ENCODE measurements at regions not wholly inside any gene's neighbourhood (a gene's known extent, or its start where the extent isn't known, plus 50 kb on each side); places are given as distances from the start of the nearest gene placed in this dataset.

DNA sequence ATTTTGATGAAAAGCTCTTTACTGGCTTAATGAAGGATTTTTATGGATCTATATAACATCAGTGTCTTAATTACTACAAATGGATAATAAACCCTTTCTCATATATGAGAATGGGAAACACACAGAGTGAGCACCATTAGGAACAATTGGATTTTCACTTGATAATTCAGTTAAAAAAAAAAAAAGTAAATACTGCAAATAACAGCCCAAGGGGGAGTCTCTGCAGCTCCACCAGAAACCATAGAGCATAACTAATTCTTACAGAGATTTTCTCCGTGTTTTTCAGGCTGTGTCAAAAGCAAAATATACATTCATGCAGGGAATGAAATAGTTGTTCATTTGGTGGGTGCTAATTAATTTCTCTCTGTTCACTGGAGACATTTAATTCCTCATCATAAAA lies 125.3 kb downstream of the EBLN2 start:
- TF ChIP-seq, protein P1, sequence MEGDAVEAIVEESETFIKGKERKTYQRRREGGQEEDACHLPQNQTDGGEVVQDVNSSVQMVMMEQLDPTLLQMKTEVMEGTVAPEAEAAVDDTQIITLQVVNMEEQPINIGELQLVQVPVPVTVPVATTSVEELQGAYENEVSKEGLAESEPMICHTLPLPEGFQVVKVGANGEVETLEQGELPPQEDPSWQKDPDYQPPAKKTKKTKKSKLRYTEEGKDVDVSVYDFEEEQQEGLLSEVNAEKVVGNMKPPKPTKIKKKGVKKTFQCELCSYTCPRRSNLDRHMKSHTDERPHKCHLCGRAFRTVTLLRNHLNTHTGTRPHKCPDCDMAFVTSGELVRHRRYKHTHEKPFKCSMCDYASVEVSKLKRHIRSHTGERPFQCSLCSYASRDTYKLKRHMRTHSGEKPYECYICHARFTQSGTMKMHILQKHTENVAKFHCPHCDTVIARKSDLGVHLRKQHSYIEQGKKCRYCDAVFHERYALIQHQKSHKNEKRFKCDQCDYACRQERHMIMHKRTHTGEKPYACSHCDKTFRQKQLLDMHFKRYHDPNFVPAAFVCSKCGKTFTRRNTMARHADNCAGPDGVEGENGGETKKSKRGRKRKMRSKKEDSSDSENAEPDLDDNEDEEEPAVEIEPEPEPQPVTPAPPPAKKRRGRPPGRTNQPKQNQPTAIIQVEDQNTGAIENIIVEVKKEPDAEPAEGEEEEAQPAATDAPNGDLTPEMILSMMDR (IDR thresholded peaks at IDR 0.05): no peak
- TF ChIP-seq POLR2A (IDR thresholded peaks at IDR 0.05; ENCODE audit: low read depth) (no peak), POLR2AphosphoS5 (IDR thresholded peaks at IDR 0.05) (no peak), EP300 (IDR thresholded peaks at IDR 0.05) (no peak)
